22Rv1 (cell line): ENCODE measurements at regions not wholly inside any gene's neighbourhood (a gene's known extent, or its start where the extent isn't known, plus 50 kb on each side); places are given as distances from the start of the nearest gene placed in this dataset.

Source experiments
- CTCF ChIP-seq: fragments of 450-650 bp; IDR thresholded peaks from 2 replicates; pipeline ENCODE4 v1.5.1; 2017; ENCODE audit warnings: mild to moderate bottlenecking
- ZFX ChIP-seq: fragments of 450-650 bp; IDR thresholded peaks from 2 replicates; pipeline ENCODE4 v1.6.1; 2017; ENCODE audit warnings: antibody characterized with exemption, borderline replicate concordance

- no peak for TF ChIP-seq CTCF
- no peak for TF ChIP-seq ZFX
These were observed 197.8 kb downstream of the HS3ST1 start for GRCh38 chr4:11230866-11231265.
